ENCODE measurements at regions not wholly inside any gene's neighbourhood (a gene's known extent, or its start where the extent isn't known, plus 50 kb on each side); places are given as distances from the start of the nearest gene placed in this dataset.

DNA sequence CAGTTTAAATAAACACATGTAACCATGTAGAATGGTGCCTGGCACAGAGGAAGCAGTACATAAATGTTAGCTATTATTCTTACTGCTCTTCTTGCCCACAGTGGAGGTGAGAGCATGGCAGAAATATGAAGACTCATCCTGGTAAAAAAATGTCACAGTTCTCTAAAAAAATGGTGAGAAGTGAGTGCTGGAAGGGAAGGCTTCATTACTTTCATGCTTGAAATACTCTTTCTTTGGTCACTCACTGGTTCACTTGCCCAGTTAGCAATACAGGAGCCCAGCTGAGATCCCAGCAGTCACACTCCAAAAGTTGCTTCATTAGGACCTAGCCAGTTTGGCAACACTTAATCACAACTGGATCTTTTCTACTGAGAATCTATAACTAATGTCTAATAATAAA, 1017.2 kb downstream of the TUSC7 start:
- in situ Hi-C loops (cut with MboI; ENCODE audit: low sequenced_read_pairs): no loop called here

- in situ Hi-C loops (cut with MboI; ENCODE audit: low sequenced_read_pairs): no loop called here
These were observed 1018.6 kb downstream of the TUSC7 start for GRCh38 chr3:117728226-117728625.

- in situ Hi-C loops (cut with MboI; ENCODE audit: low sequenced_read_pairs): no loop called here
These were observed 1024.9 kb downstream of the TUSC7 start for GRCh38 chr3:117734496-117734895.

DNA sequence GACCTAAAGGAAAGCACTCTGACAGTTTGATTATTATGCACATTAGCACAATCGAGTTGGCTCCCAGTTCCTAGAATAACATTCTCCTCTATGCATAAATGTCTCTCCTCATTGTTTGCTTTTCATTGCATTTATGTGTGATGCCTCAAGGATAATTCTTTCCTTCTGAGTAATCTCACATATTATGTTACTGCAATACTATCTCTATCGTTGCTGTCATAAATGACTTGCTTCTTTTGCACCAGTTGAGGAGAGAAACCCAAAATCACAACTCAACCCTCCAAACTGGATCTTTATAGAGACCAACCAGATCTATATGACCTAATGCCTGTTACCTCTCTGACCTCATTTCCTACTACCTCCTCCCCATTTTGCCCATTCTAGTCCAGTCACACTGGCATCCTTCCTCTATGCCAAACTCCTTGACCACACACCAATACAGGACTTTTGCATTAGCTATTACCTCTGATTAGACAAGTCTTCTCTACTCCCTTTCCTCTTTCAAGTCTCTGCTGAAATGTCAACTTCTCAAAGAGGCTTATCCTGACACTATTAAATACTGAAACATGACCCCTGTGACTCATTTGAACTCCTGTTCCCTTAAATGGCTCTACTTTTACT, 1026.0 kb downstream of the TUSC7 start:
- in situ Hi-C loops (cut with MboI; ENCODE audit: low sequenced_read_pairs): no loop called here

GRCh38 chr3:117736846-117737245, 1027.3 kb downstream of the TUSC7 start:
- in situ Hi-C loops (cut with MboI; ENCODE audit: low sequenced_read_pairs): no loop called here

- in situ Hi-C loops (cut with MboI; ENCODE audit: low sequenced_read_pairs): no loop called here
These were observed 1034.4 kb downstream of the TUSC7 start for GRCh38 chr3:117743993-117744392.

DNA sequence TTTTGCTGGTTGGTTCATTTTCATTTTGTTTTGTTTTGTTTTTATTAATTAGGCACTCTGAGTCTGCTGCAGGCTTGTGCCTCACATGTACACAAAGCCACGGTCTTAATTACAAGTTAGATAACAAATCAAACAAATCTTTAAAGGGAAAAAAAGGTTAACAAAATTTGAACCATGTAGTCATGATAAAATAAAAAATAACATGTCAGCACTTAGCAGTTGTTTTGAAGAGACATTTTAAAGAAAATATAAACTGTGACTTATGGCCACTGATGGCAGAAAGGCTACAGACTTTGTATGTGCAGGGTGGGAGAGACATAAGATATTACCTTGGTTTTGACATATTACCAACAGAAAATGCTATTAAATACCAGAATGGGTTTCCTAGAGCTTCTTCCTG, 1035.4 kb downstream of the TUSC7 start:
- in situ Hi-C loops (cut with MboI; ENCODE audit: low sequenced_read_pairs): no loop called here

GRCh38 chr3:117745516-117745915, 1035.9 kb downstream of the TUSC7 start:
- in situ Hi-C loops (cut with MboI; ENCODE audit: low sequenced_read_pairs): no loop called here

DNA sequence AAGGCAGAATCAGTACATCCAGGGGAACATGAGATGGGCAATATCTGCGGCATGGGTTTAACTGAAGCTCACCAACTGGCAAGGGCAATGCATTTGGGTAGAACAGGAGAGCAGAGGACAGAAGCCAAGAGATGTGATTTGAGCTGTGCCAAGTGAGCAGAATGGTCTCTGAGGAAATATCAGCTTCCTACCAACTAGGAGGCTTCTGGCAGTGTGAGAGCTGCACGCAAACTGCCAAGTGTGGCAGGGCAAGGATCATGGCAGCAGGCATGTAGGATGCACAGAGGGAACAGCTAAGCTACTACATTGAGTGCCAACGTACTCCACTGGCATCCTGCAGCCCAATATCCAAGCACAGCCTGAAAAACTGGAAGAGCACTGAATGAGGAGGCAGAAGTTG, 1036.5 kb downstream of the TUSC7 start:
- in situ Hi-C loops (cut with MboI; ENCODE audit: low sequenced_read_pairs): no loop called here

GRCh38 chr3:117748131-117748530, 1038.6 kb downstream of the TUSC7 start:
- in situ Hi-C loops (cut with MboI; ENCODE audit: low sequenced_read_pairs): no loop called here

- in situ Hi-C loops (cut with MboI; ENCODE audit: low sequenced_read_pairs): no loop called here
These were observed 1041.2 kb downstream of the TUSC7 start for GRCh38 chr3:117750674-117751269.

DNA sequence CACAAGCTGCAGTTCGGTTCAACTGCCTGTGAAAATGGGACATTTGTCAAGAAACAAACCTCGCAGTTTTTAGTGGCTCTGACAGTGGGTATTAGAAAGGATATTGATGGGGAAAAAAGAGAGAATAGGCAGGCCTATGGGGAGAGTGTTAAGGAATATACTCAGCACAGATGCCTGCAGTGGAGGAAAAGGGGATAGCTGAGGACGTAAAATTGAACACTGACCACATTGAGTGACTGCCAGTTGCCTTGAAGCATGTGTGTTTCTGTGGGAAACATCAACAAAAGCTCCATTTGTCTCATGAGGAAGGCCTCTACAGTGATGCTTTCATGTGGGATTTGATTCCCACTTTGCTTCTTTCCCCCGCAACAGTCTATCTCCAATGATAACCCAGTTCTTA, 1042.1 kb downstream of the TUSC7 start:
- in situ Hi-C loops (cut with MboI; ENCODE audit: low sequenced_read_pairs): no loop called here

DNA sequence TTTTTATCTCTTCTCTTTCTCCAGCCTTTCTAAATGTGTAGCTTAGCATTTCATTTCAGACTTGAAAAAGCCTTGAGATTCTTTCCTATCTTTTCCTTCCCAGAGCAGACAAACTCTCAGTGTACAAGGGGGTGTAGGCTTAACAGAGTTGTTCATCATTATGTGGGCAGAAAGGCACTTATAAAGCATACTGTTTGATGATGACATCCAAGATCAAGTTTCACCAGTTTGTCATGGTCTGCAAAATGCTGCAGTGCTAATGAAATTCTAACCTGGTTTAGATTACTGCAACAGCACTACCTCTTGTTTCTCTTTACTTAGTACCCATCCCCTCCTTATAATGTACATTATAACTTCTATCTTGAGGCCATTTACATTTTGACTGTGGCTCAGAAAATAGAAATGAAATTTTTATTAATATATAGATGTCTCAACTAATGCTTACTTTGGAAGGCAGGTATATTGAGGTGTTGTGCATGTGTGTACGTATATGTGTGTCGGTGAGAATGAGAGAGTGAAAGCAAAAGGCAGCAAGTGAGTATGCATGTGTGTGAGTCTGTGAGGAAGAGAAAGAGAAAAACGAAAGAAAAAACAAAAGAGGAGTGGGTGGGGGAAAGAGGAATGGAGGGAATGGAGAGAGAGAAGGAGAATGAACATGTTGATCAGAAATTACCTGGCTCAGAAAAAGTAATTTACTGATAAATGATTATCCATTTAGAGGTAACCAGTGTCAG, 1043.6 kb downstream of the TUSC7 start:
- in situ Hi-C loops (cut with MboI; ENCODE audit: low sequenced_read_pairs): no loop called here

GRCh38 chr3:117754058-117754457, 1044.5 kb downstream of the TUSC7 start:
- in situ Hi-C loops (cut with MboI; ENCODE audit: low sequenced_read_pairs): no loop called here

GRCh38 chr3:117754841-117755240, 1045.3 kb downstream of the TUSC7 start:
- in situ Hi-C loops (cut with MboI; ENCODE audit: low sequenced_read_pairs): no loop called here

DNA sequence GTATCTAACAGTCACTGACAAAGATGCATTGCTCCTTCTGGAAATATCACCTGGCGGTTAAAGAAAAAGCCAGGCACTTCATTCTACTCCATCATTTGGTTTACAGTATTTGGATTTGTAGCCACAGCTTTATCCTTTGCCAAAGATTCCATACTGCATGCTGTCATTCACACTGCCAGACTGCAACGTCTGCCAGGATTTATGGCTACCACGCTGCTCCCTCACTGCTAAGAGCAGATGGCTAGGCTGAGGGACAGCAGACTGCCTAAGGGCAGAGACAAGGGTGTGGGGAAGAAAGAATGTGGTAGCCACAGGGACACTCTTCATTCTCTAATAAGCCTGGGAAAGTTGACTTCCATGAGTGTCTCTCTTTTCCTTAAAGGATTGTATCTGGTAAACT, 1047.0 kb downstream of the TUSC7 start:
- in situ Hi-C loops (cut with MboI; ENCODE audit: low sequenced_read_pairs): no loop called here

GRCh38 chr3:117761703-117762620, 1052.4 kb downstream of the TUSC7 start:
- in situ Hi-C loops (cut with MboI; ENCODE audit: low sequenced_read_pairs): no loop called here

GRCh38 chr3:117762621-117763037, 1053.0 kb downstream of the TUSC7 start:
- in situ Hi-C loops (cut with MboI; ENCODE audit: low sequenced_read_pairs): no loop called here

DNA sequence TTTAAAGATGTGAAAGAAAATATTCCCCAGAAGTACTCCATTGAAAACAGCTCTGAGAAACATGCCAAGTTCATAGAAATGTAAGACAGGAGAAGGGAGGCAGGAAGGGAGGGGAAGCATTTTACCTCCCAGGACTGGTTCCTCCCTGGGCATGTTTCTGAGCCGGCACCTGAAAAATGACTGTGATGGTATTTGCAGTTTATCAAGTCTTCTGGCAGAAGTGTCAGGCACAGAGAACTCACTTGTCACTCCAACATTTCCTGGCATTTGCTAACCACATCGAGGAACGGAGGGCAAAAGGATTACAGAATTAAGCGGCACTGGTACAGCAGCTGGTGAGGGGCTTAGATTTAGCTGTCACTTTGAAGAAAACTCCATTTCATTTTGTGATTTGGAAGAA, 1054.0 kb downstream of the TUSC7 start:
- in situ Hi-C loops (cut with MboI; ENCODE audit: low sequenced_read_pairs): no loop called here

- in situ Hi-C loops (cut with MboI; ENCODE audit: low sequenced_read_pairs): no loop called here
These were observed 1059.0 kb downstream of the TUSC7 start for GRCh38 chr3:117768581-117768980.

DNA sequence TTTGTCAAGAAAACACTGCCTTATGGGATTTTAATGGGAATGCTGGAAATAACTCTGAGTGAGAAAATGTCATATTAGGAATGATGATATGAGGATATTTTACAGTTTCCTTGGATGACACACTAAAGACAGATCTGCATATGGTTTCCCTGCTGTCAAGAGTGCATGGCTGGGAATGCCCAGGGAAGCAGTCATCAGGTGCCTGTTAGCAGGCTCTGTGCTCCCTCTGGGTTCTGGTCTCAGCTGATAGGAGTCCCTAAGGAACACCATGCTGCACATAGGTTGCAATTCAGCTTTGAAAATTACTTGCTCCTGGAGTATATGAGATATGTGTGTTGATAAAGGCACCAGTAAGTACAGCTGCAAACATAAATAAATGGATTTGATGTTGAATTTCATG, 1064.6 kb downstream of the TUSC7 start:
- in situ Hi-C loops (cut with MboI; ENCODE audit: low sequenced_read_pairs): no loop called here

All from HL-60/S4 treated with phorbol 12-myristate 13-acetate at 8.2 ng/mL for 4 days and 3 days (cell line).